ENCODE measurements at regions not wholly inside any gene's neighbourhood (a gene's known extent, or its start where the extent isn't known, plus 50 kb on each side); places are given as distances from the start of the nearest gene placed in this dataset.

- no peaks in the 10 kb centered on the region for H3K36me3 ChIP-seq
- DNase-seq, result no peak
- H3K4me3 ChIP-seq, result no peak overlapping the region
- intact Hi-C loops (cut with DNase I), result no loop called here
- no peaks in the 10 kb centered on the region for H3K4me1 ChIP-seq
- no peak overlapping the region for H3K27ac ChIP-seq
- TF ChIP-seq POLR2A (IDR thresholded peaks at IDR 0.05) (no peak), POLR2AphosphoS5 (IDR thresholded peaks at IDR 0.05) (no peak)
- no peaks in the 10 kb centered on the region for H3K27me3 ChIP-seq
- no peaks in the 10 kb centered on the region for H3K9me3 ChIP-seq
- 92 to 93% methylated on average over 8 of the region's 8 CpGs for WGBS, 2 donors
Measured at GRCh38 chr20:58103961-58104360, 124.5 kb downstream of the ANKRD60 start.

- Histone ChIP-seq H3K36me3 (no peaks in the 10 kb centered on the region), H3K27me3 (no peaks in the 10 kb centered on the region), H3K4me1 (no peaks in the 10 kb centered on the region), H3K27ac (no peak overlapping the region), H3K9me3 (no peaks in the 10 kb centered on the region), H3K4me3 (no peak overlapping the region)
- intact Hi-C loops (cut with DNase I), result no loop called here
- no peak for DNase-seq
- WGBS, 2 donors, result 85 to 91% methylated on average over 6 of the region's 6 CpGs
- TF ChIP-seq CTCF (IDR thresholded peaks at IDR 0.05) (no peak), EP300 (IDR thresholded peaks at IDR 0.05) (no peak), POLR2AphosphoS5 (IDR thresholded peaks at IDR 0.05) (no peak), POLR2A (IDR thresholded peaks at IDR 0.05) (no peak)
Measured at GRCh38 chr20:58103517-58103904, 124.9 kb downstream of the ANKRD60 start.

- Histone ChIP-seq H3K9me3 (no peaks in the 10 kb centered on the region), H3K4me3 (no peak overlapping the region), H3K27me3 (no peaks in the 10 kb centered on the region), H3K4me1 (no peaks in the 10 kb centered on the region), H3K27ac (no peak overlapping the region), H3K36me3 (no peaks in the 10 kb centered on the region)
- intact Hi-C loops (cut with DNase I), result no loop called here
- TF ChIP-seq POLR2A (IDR thresholded peaks at IDR 0.05) (no peak), POLR2AphosphoS5 (IDR thresholded peaks at IDR 0.05) (no peak), EP300 (IDR thresholded peaks at IDR 0.05) (no peak), CTCF (IDR thresholded peaks at IDR 0.05) (no peak)
- DNase-seq, result no peak
- 37 to 64% methylated on average over 7 of the region's 7 CpGs for WGBS, 2 donors
Measured at GRCh38 chr20:58102744-58103516, 125.5 kb downstream of the ANKRD60 start.

GRCh38 chr20:58102261-58102660 is 126.2 kb downstream of the ANKRD60 start:
- Histone ChIP-seq H3K4me1 (no peaks in the 10 kb centered on the region), H3K27ac (no peak overlapping the region), H3K4me3 (no peak overlapping the region), H3K9me3 (no peaks in the 10 kb centered on the region), H3K36me3 (no peaks in the 10 kb centered on the region), H3K27me3 (no peaks in the 10 kb centered on the region)
- TF ChIP-seq EP300 (IDR thresholded peaks at IDR 0.05) (no peak), POLR2AphosphoS5 (IDR thresholded peaks at IDR 0.05) (no peak), CTCF (IDR thresholded peaks at IDR 0.05) (no peak), POLR2A (IDR thresholded peaks at IDR 0.05) (no peak)
- 79 to 86% methylated on average over 4 of the region's 4 CpGs for WGBS, 2 donors
- DNase-seq, result no peak
- intact Hi-C loops (cut with DNase I), result no loop called here

- Histone ChIP-seq H3K4me3 (no peak overlapping the region), H3K9me3 (no peaks in the 10 kb centered on the region), H3K36me3 (no peaks in the 10 kb centered on the region), H3K4me1 (no peaks in the 10 kb centered on the region), H3K27me3 (no peaks in the 10 kb centered on the region), H3K27ac (no peak overlapping the region)
- WGBS, 2 donors, result 85 to 94% methylated on average over 7 of the region's 7 CpGs
- intact Hi-C loops (cut with DNase I), result no loop called here
- DNase-seq, result no peak
- TF ChIP-seq EP300 (IDR thresholded peaks at IDR 0.05) (no peak), POLR2A (IDR thresholded peaks at IDR 0.05) (no peak), POLR2AphosphoS5 (IDR thresholded peaks at IDR 0.05) (no peak), CTCF (IDR thresholded peaks at IDR 0.05) (no peak)
Measured at GRCh38 chr20:58100731-58101356, 127.6 kb downstream of the ANKRD60 start.
